ENCODE measurements at regions not wholly inside any gene's neighbourhood (a gene's known extent, or its start where the extent isn't known, plus 50 kb on each side); places are given as distances from the start of the nearest gene placed in this dataset.

DNA sequence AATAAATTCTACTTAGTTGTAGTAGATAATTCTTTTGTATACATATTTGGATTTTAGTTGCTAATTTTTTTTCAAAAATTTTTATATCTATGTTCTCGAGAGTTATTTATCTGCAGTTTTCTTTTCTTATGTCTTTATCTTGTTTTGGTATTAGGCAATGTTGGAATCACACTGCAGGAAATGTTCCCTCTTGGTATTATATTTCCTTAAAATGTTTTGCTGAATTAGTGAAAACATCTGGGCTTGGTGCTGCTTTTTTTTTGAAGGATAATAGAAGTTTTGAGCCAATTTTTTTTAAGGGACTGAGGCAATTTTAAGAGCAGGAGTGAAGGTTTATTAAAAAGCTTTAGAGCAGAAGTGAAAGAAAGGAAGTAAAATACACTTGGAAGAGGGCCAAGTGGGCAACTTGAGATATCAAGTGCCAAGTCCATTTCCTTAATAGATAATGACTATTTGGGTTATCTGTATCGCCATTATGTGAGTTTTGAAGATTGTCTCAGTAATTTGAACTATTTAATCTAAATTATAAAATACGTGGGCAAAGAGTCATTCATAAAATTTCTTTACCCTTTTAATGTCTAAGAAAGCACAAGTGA lies 1390.1 kb upstream of the CDH8 start:
- no peak for TF ChIP-seq POLR2A (IDR thresholded peaks at IDR 0.05)
- TF ChIP-seq, protein P1, sequence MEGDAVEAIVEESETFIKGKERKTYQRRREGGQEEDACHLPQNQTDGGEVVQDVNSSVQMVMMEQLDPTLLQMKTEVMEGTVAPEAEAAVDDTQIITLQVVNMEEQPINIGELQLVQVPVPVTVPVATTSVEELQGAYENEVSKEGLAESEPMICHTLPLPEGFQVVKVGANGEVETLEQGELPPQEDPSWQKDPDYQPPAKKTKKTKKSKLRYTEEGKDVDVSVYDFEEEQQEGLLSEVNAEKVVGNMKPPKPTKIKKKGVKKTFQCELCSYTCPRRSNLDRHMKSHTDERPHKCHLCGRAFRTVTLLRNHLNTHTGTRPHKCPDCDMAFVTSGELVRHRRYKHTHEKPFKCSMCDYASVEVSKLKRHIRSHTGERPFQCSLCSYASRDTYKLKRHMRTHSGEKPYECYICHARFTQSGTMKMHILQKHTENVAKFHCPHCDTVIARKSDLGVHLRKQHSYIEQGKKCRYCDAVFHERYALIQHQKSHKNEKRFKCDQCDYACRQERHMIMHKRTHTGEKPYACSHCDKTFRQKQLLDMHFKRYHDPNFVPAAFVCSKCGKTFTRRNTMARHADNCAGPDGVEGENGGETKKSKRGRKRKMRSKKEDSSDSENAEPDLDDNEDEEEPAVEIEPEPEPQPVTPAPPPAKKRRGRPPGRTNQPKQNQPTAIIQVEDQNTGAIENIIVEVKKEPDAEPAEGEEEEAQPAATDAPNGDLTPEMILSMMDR (IDR thresholded peaks at IDR 0.05) = no peak
